ENCODE measurements at regions not wholly inside any gene's neighbourhood (a gene's known extent, or its start where the extent isn't known, plus 50 kb on each side); places are given as distances from the start of the nearest gene placed in this dataset.
A peak's percentile ranks its signal among the peaks of the same experiment; 100 is the strongest.

GRCh38 chr21:14752345-14752909, 206.3 kb upstream of the SAMSN1 start:
- H3K4me2 ChIP-seq (ENCODE audit: insufficient read depth, low read length) = peak overlapping the region; percentile 95
- peak overlapping the region in 1 of 2 experiments; percentile 81; a peak in 2 of 4 replicates for H3K9ac ChIP-seq (ENCODE audit: insufficient read depth in 1 of 2, low read depth in 2 of 2, low read length in 2 of 2)
- FAIRE-seq (no peak), ATAC-seq (peak; percentile 13), DNase-seq (ENCODE audit: extremely low read depth in 1 of 4, low spot score in 3 of 4) (no peak)
- BruUV-seq (replicated peaks) = no TSS peak
- ChIA-PET POLR2A (no interaction called here), CTCF (ENCODE audit: low intra/inter-chr PET ratio) (no interaction called here)
- H3K4me1 ChIP-seq (replicated peaks in 1 of 2; ENCODE audit: control insufficient read depth in 2 of 2, insufficient read depth in 2 of 2, low read length in 2 of 2) = peaks cover 9 to 27% of the 10 kb centered on the region in 2 experiments; a peak in 4 of 5 replicates
- H2AFZ ChIP-seq (ENCODE audit: low read depth, low read length) = no peak overlapping the region
- in situ Hi-C loops (cut with MboI) (loop anchor here (5.0 kb wide), 1 partner anchor 75 kb away; no protein-coding TSS in a partner anchor), intact Hi-C loops (cut with micrococcal nuclease) (loop anchor here (2.0 to 10.0 kb wide), 6 partner anchors 75 to 982 kb away; no protein-coding TSS in a partner anchor)
- no peaks in the 10 kb centered on the region for H3K27me3 ChIP-seq (ENCODE audit: control insufficient read depth in 2 of 2, insufficient read depth in 2 of 2, low read length in 2 of 2)
- peaks cover 15% of the 10 kb centered on the region for H3K36me3 ChIP-seq (ENCODE audit: control insufficient read depth, insufficient read depth, low read length)
- no peaks in the 10 kb centered on the region for H4K20me1 ChIP-seq (replicated peaks; ENCODE audit: control insufficient read depth, insufficient read depth, low read length)
- peak overlapping the region; percentile 92 for H3K27ac ChIP-seq (ENCODE audit: extremely low read depth, low read depth, low read length)
- H3K4me3 ChIP-seq = peak overlapping the region; percentile 46
- peaks cover 100% of the 10 kb centered on the region for H3K79me2 ChIP-seq (ENCODE audit: control insufficient read depth, insufficient read depth, low read length)
- no peaks in the 10 kb centered on the region for H3K9me3 ChIP-seq (replicated peaks; ENCODE audit: control insufficient read depth, insufficient read depth, low read depth, low read length)
- no peaks in the 10 kb centered on the region for H3K9me1 ChIP-seq (ENCODE audit: control insufficient read depth, insufficient read depth, low read length)
- TF ChIP-seq SREBF1 (IDR thresholded peaks at IDR 0.05; ENCODE audit: borderline replicate concordance, low read depth, low read length) (no peak), NFATC3 (IDR thresholded peaks at IDR 0.05) (no peak), RBFOX2 (IDR thresholded peaks at IDR 0.05; ENCODE audit: low read depth, low read length) (peak; percentile 27; the same call in 1 of the 2 replicates), ZNF695 (CRISPR knock-in tag; IDR thresholded peaks at IDR 0.05) (no peak), CBX2 (IDR thresholded peaks at IDR 0.05; ENCODE audit: insufficient read depth, low read length, poor library complexity, severe bottlenecking) (no peak), NFIC (IDR thresholded peaks at IDR 0.05) (peak; percentile 69), NR1H2 (CRISPR knock-in tag; IDR thresholded peaks at IDR 0.05) (no peak), ETS2 (tag; IDR thresholded peaks at IDR 0.05; ENCODE audit: borderline replicate concordance, poor library complexity, severe bottlenecking) (no peak), THRAP3 (IDR thresholded peaks at IDR 0.05; ENCODE audit: borderline replicate concordance) (0 out of 2 replicates have a peak, but pooled peaks have one; percentile 16), CREBBP (IDR thresholded peaks at IDR 0.05; ENCODE audit: low read depth, low read length) (no peak), POLR3G (IDR thresholded peaks at IDR 0.05; ENCODE audit: extremely low read depth, insufficient read length, insufficient replicate concordance) (no peak), NFE2L1 (tag; IDR thresholded peaks at IDR 0.05; ENCODE audit: borderline replicate concordance, low read depth) (no peak), RBM22 (IDR thresholded peaks at IDR 0.05; ENCODE audit: low read depth, low read length, poor library complexity, severe bottlenecking) (no peak)
- TF ChIP-seq, protein P1, sequence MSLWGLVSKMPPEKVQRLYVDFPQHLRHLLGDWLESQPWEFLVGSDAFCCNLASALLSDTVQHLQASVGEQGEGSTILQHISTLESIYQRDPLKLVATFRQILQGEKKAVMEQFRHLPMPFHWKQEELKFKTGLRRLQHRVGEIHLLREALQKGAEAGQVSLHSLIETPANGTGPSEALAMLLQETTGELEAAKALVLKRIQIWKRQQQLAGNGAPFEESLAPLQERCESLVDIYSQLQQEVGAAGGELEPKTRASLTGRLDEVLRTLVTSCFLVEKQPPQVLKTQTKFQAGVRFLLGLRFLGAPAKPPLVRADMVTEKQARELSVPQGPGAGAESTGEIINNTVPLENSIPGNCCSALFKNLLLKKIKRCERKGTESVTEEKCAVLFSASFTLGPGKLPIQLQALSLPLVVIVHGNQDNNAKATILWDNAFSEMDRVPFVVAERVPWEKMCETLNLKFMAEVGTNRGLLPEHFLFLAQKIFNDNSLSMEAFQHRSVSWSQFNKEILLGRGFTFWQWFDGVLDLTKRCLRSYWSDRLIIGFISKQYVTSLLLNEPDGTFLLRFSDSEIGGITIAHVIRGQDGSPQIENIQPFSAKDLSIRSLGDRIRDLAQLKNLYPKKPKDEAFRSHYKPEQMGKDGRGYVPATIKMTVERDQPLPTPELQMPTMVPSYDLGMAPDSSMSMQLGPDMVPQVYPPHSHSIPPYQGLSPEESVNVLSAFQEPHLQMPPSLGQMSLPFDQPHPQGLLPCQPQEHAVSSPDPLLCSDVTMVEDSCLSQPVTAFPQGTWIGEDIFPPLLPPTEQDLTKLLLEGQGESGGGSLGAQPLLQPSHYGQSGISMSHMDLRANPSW (CRISPR knock-in tag; IDR thresholded peaks at IDR 0.05) = no peak
- TF ChIP-seq, protein P2, sequence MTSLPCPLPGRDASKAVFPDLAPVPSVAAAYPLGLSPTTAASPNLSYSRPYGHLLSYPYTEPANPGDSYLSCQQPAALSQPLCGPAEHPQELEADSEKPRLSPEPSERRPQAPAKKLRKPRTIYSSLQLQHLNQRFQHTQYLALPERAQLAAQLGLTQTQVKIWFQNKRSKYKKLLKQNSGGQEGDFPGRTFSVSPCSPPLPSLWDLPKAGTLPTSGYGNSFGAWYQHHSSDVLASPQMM (CRISPR knock-in tag; IDR thresholded peaks at IDR 0.05) = no peak
- TF ChIP-seq, protein P3, sequence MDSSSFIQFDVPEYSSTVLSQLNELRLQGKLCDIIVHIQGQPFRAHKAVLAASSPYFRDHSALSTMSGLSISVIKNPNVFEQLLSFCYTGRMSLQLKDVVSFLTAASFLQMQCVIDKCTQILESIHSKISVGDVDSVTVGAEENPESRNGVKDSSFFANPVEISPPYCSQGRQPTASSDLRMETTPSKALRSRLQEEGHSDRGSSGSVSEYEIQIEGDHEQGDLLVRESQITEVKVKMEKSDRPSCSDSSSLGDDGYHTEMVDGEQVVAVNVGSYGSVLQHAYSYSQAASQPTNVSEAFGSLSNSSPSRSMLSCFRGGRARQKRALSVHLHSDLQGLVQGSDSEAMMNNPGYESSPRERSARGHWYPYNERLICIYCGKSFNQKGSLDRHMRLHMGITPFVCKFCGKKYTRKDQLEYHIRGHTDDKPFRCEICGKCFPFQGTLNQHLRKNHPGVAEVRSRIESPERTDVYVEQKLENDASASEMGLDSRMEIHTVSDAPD (CRISPR knock-in tag; IDR thresholded peaks at IDR 0.05) = no peak
- TF ChIP-seq, protein P4, sequence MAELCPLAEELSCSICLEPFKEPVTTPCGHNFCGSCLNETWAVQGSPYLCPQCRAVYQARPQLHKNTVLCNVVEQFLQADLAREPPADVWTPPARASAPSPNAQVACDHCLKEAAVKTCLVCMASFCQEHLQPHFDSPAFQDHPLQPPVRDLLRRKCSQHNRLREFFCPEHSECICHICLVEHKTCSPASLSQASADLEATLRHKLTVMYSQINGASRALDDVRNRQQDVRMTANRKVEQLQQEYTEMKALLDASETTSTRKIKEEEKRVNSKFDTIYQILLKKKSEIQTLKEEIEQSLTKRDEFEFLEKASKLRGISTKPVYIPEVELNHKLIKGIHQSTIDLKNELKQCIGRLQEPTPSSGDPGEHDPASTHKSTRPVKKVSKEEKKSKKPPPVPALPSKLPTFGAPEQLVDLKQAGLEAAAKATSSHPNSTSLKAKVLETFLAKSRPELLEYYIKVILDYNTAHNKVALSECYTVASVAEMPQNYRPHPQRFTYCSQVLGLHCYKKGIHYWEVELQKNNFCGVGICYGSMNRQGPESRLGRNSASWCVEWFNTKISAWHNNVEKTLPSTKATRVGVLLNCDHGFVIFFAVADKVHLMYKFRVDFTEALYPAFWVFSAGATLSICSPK (IDR thresholded peaks at IDR 0.05; ENCODE audit: borderline replicate concordance) = no peak

Data from K562 (cell line).